ENCODE measurements at regions not wholly inside any gene's neighbourhood (a gene's known extent, or its start where the extent isn't known, plus 50 kb on each side); places are given as distances from the start of the nearest gene placed in this dataset.
A peak's percentile ranks its signal among the peaks of the same experiment; 100 is the strongest.

DNA sequence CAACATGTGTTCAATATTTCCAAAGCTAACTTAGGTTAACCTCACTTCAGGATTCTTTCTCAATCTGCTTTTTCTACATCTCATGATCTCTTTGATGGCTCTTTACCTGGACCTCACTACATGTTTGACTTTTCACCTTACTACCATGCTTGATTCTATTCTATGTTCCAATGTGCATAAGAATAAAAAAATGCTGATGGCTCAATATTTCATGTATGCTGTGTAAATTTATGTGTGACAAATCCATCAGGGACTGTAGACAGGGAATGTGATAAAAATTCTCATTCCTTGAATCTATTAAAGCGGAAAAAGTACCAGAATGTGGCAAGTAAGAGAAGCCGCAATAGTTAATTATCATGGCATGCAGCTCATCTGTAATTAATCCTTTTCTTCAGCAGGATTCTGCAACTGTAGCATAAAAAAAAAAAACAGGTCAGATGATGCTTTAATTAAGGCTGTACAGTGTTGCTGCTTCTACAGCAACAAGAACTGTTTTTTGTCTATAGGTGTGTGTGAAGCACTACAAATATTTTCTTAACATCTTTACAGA is 276.9 kb upstream of the PRKD1 start:
- no peaks in the 10 kb centered on the region for H3K36me3 Mint-ChIP-seq (ENCODE audit: low read depth)
- H3K4me1 Mint-ChIP-seq: peaks cover 13% of the 10 kb centered on the region
- H3K27me3 Mint-ChIP-seq (ENCODE audit: low read depth): no peaks in the 10 kb centered on the region
- H3K27ac Mint-ChIP-seq: no peak overlapping the region
- no peaks in the 10 kb centered on the region for H3K9me3 Mint-ChIP-seq
- no peak overlapping the region for H3K4me3 Mint-ChIP-seq
- TF ChIP-seq, protein P1, sequence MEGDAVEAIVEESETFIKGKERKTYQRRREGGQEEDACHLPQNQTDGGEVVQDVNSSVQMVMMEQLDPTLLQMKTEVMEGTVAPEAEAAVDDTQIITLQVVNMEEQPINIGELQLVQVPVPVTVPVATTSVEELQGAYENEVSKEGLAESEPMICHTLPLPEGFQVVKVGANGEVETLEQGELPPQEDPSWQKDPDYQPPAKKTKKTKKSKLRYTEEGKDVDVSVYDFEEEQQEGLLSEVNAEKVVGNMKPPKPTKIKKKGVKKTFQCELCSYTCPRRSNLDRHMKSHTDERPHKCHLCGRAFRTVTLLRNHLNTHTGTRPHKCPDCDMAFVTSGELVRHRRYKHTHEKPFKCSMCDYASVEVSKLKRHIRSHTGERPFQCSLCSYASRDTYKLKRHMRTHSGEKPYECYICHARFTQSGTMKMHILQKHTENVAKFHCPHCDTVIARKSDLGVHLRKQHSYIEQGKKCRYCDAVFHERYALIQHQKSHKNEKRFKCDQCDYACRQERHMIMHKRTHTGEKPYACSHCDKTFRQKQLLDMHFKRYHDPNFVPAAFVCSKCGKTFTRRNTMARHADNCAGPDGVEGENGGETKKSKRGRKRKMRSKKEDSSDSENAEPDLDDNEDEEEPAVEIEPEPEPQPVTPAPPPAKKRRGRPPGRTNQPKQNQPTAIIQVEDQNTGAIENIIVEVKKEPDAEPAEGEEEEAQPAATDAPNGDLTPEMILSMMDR (IDR thresholded peaks at IDR 0.05; ENCODE audit: unreplicated experiment in 3 of 3): no peak

DNA sequence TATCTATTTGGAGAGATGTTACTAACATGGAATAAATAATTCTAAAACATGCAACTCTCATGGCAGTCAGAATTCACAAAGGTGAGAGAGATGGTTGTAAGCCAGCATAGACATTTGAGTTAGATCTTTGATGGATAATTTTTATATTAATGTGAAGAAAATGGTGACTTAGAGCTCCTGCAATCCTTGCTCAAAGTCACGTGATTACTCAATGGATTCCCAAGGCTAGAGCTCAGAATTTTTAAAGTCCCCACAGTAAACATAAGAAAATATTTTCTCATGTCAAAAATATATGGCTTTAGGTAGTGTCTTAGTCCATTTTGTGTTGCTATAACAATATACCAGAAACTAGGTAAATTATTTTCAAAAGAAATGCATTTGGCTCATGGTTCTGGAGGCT is 281.5 kb upstream of the PRKD1 start:
- no peak overlapping the region for H3K27ac Mint-ChIP-seq
- peaks cover 19% of the 10 kb centered on the region for H3K4me1 Mint-ChIP-seq
- H3K9me3 Mint-ChIP-seq: no peaks in the 10 kb centered on the region
- H3K27me3 Mint-ChIP-seq (ENCODE audit: low read depth): peaks cover 3% of the 10 kb centered on the region
- TF ChIP-seq, protein P1 (IDR thresholded peaks at IDR 0.05; ENCODE audit: unreplicated experiment in 3 of 3): no peak
- no peak overlapping the region for H3K4me3 Mint-ChIP-seq
- no peaks in the 10 kb centered on the region for H3K36me3 Mint-ChIP-seq (ENCODE audit: low read depth)

DNA sequence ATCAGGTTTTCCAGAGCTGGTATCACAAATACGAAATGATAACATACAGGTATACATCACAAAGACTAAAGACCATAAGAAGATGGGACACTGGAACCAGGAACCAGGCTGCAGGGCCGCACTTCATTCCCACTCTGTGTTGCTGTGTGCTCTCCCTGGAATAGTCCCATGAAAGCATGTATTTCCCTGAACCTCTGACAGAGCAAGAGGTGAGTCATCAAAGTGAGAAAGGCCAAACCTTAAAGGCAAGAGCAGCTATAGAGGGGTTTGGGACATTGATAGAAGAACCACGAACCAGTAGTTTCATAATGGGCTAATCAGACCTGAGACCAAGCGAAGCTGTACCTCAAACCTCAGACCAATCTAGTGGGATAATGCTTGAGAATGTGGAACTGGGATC is 283.0 kb upstream of the PRKD1 start:
- peaks cover 3% of the 10 kb centered on the region for H3K27me3 Mint-ChIP-seq (ENCODE audit: low read depth)
- no peaks in the 10 kb centered on the region for H3K9me3 Mint-ChIP-seq
- no peaks in the 10 kb centered on the region for H3K36me3 Mint-ChIP-seq (ENCODE audit: low read depth)
- H3K4me3 Mint-ChIP-seq: no peak overlapping the region
- H3K4me1 Mint-ChIP-seq: peaks cover 19% of the 10 kb centered on the region
- TF ChIP-seq, protein P1 (IDR thresholded peaks at IDR 0.05; ENCODE audit: unreplicated experiment in 3 of 3): no peak
- H3K27ac Mint-ChIP-seq: no peak overlapping the region

DNA sequence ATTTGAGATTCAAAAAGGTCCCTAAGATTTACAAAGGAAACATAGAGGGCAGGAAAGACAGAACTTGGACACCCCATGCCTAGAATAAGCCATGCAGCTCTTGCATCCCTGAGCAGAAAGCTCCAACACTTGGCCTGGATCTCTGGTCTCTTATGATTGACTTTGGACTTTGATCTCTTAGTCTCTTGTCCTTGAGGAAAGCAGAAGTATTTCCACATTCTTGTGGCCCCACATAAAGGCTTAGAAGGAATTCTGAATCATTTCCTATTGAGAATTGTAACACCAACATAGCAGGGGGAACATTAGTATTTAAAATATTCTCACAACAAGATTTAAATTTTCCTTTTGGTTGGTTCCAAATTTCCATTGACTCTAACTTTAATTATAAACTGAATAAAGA is 283.7 kb upstream of the PRKD1 start:
- H3K9me3 Mint-ChIP-seq: no peaks in the 10 kb centered on the region
- peaks cover 3% of the 10 kb centered on the region for H3K27me3 Mint-ChIP-seq (ENCODE audit: low read depth)
- peaks cover 19% of the 10 kb centered on the region for H3K4me1 Mint-ChIP-seq
- H3K36me3 Mint-ChIP-seq (ENCODE audit: low read depth): no peaks in the 10 kb centered on the region
- H3K4me3 Mint-ChIP-seq: no peak overlapping the region
- no peak overlapping the region for H3K27ac Mint-ChIP-seq
- TF ChIP-seq, protein P1 (IDR thresholded peaks at IDR 0.05; ENCODE audit: unreplicated experiment in 3 of 3): no peak

DNA sequence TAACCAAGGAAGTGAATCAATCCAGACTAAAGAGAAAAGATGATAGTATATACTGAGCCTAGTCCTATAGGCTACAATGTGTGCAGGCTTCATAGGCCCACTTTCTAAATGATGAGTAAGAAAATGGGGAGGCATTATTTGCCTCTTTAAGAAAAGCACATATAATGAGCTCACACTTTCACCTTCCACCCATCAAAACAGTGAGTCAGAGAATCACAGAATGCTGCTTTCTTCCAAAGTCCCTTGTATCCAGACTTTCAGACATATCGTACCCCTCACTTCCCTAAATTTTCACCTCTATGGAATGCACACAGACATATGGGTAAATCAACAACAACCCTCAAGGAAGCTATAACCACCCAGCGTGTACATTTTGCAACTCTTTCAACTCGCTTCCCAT is 286.4 kb upstream of the PRKD1 start:
- TF ChIP-seq, protein P1 (IDR thresholded peaks at IDR 0.05; ENCODE audit: unreplicated experiment in 3 of 3): no peak
- H3K27me3 Mint-ChIP-seq (ENCODE audit: low read depth): peaks cover 3% of the 10 kb centered on the region
- peaks cover 6% of the 10 kb centered on the region for H3K4me1 Mint-ChIP-seq
- H3K9me3 Mint-ChIP-seq: no peaks in the 10 kb centered on the region
- no peak overlapping the region for H3K4me3 Mint-ChIP-seq
- no peaks in the 10 kb centered on the region for H3K36me3 Mint-ChIP-seq (ENCODE audit: low read depth)
- no peak overlapping the region for H3K27ac Mint-ChIP-seq

DNA sequence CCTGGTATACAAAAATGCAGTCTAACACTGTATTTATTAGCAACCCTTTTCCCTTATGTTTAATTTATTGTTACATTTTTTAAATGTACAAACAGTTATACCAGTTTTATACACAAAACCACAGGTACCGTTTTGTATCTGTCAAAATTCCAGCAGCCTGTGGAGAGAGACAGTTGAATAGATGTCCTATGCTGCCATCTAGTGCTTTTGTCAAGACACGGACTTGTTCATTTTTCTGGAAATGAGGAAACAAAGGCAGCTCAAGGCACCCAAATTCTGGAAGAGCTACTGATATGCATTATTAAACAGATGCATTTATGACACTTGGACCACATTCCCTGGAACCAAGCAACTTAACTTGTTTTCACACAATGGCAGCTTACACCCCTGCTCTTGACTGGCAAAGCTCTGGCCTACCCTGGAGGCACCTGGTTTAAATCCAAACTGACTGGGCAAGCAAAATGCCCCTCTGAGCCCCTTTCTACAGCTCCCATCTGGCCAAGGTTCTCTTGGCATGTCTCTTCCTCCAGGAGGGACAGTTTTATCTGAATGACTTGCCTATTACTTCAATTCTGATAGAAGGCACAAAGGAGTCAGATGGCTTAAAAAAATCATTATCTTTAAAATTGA is 286.9 kb upstream of the PRKD1 start:
- H3K4me1 Mint-ChIP-seq: peaks cover 6% of the 10 kb centered on the region
- H3K27ac Mint-ChIP-seq: no peak overlapping the region
- TF ChIP-seq, protein P1 (IDR thresholded peaks at IDR 0.05; ENCODE audit: unreplicated experiment in 3 of 3): peak; percentile 67 to 75 (median 74)
- H3K4me3 Mint-ChIP-seq: no peak overlapping the region
- no peaks in the 10 kb centered on the region for H3K9me3 Mint-ChIP-seq
- H3K36me3 Mint-ChIP-seq (ENCODE audit: low read depth): no peaks in the 10 kb centered on the region
- peaks cover 3% of the 10 kb centered on the region for H3K27me3 Mint-ChIP-seq (ENCODE audit: low read depth)

Data from nephron (organoid).